ENCODE measurements at regions not wholly inside any gene's neighbourhood (a gene's known extent, or its start where the extent isn't known, plus 50 kb on each side); places are given as distances from the start of the nearest gene placed in this dataset.

GRCh38 chr18:34002130-34002529 is 222.6 kb downstream of the NOL4 start:
- no peak for DNase-seq (ENCODE audit: low read depth)
- no peak overlapping the region for H3K27ac Mint-ChIP-seq (ENCODE audit: unreplicated experiment)
- Histone ChIP-seq H2AFZ (ENCODE audit: low read depth, low read length) (no peak overlapping the region), H4K20me1 (ENCODE audit: insufficient read depth, low read length) (no peaks in the 10 kb centered on the region), H3K36me3 (ENCODE audit: insufficient read depth, low read length) (no peaks in the 10 kb centered on the region), H3K79me2 (ENCODE audit: insufficient read depth, low read length) (no peaks in the 10 kb centered on the region), H3K9ac (ENCODE audit: low read length) (no peak overlapping the region), H3K4me2 (ENCODE audit: low read length) (no peak overlapping the region), H3K4me1 (ENCODE audit: insufficient read depth, low read length) (no peaks in the 10 kb centered on the region), H3K27me3 (ENCODE audit: insufficient read depth, low read length) (no peaks in the 10 kb centered on the region), H3K9me3 (ENCODE audit: insufficient read depth, low read depth, low read length) (no peaks in the 10 kb centered on the region), H3K4me3 (ENCODE audit: insufficient read depth, low read depth, low read length) (no peak overlapping the region), H3K27ac (ENCODE audit: low read depth, low read length) (no peak overlapping the region)
- no peaks in the 10 kb centered on the region for H3K27me3 Mint-ChIP-seq (ENCODE audit: low read depth, unreplicated experiment)
- FAIRE-seq = no peak
- no peaks in the 10 kb centered on the region for H3K36me3 Mint-ChIP-seq (ENCODE audit: low read depth, unreplicated experiment)
- no peaks in the 10 kb centered on the region for H3K4me1 Mint-ChIP-seq (ENCODE audit: low read depth, unreplicated experiment)
- no peaks in the 10 kb centered on the region for H3K9me3 Mint-ChIP-seq (ENCODE audit: unreplicated experiment)
- no peak overlapping the region for H3K4me3 Mint-ChIP-seq (ENCODE audit: unreplicated experiment)
- no peak for TF ChIP-seq EZH2 (IDR thresholded peaks at IDR 0.05; ENCODE audit: insufficient read depth, low read length)
- no peak for TF ChIP-seq CTCF (IDR thresholded peaks at IDR 0.05; ENCODE audit: insufficient read depth, low read depth, low read length)

- H3K27ac Mint-ChIP-seq (ENCODE audit: unreplicated experiment) = no peak overlapping the region
- H3K9me3 Mint-ChIP-seq (ENCODE audit: unreplicated experiment) = no peaks in the 10 kb centered on the region
- H3K27me3 Mint-ChIP-seq (ENCODE audit: low read depth, unreplicated experiment) = no peaks in the 10 kb centered on the region
- H3K4me1 Mint-ChIP-seq (ENCODE audit: low read depth, unreplicated experiment) = no peaks in the 10 kb centered on the region
- no peak overlapping the region for H3K27ac ChIP-seq (ENCODE audit: low read depth, low read length)
- H3K4me1 ChIP-seq (ENCODE audit: insufficient read depth, low read length) = no peaks in the 10 kb centered on the region
- no peak overlapping the region for H2AFZ ChIP-seq (ENCODE audit: low read depth, low read length)
- no peaks in the 10 kb centered on the region for H3K27me3 ChIP-seq (ENCODE audit: insufficient read depth, low read length)
- no peak overlapping the region for H3K4me3 Mint-ChIP-seq (ENCODE audit: unreplicated experiment)
- H3K9ac ChIP-seq (ENCODE audit: low read length) = no peak overlapping the region
- H3K79me2 ChIP-seq (ENCODE audit: insufficient read depth, low read length) = no peaks in the 10 kb centered on the region
- TF ChIP-seq EZH2 (IDR thresholded peaks at IDR 0.05; ENCODE audit: insufficient read depth, low read length) (no peak), CTCF (IDR thresholded peaks at IDR 0.05; ENCODE audit: insufficient read depth, low read depth, low read length) (no peak)
- no peak overlapping the region for H3K4me3 ChIP-seq (ENCODE audit: insufficient read depth, low read depth, low read length)
- no peaks in the 10 kb centered on the region for H3K36me3 ChIP-seq (ENCODE audit: insufficient read depth, low read length)
- H3K36me3 Mint-ChIP-seq (ENCODE audit: low read depth, unreplicated experiment) = no peaks in the 10 kb centered on the region
- H3K9me3 ChIP-seq (ENCODE audit: insufficient read depth, low read depth, low read length) = no peaks in the 10 kb centered on the region
- no peak overlapping the region for H3K4me2 ChIP-seq (ENCODE audit: low read length)
- no peaks in the 10 kb centered on the region for H4K20me1 ChIP-seq (ENCODE audit: insufficient read depth, low read length)
- no peak for FAIRE-seq
- no peak for DNase-seq (ENCODE audit: low read depth)
These were observed 223.3 kb downstream of the NOL4 start for GRCh38 chr18:34001376-34001775.

- H3K4me1 ChIP-seq (ENCODE audit: insufficient read depth, low read length) = no peaks in the 10 kb centered on the region
- no peaks in the 10 kb centered on the region for H3K27me3 ChIP-seq (ENCODE audit: insufficient read depth, low read length)
- H3K9me3 Mint-ChIP-seq (ENCODE audit: unreplicated experiment) = no peaks in the 10 kb centered on the region
- no peak overlapping the region for H3K4me2 ChIP-seq (ENCODE audit: low read length)
- no peak overlapping the region for H3K4me3 ChIP-seq (ENCODE audit: insufficient read depth, low read depth, low read length)
- H3K4me3 Mint-ChIP-seq (ENCODE audit: unreplicated experiment) = no peak overlapping the region
- H3K4me1 Mint-ChIP-seq (ENCODE audit: low read depth, unreplicated experiment) = no peaks in the 10 kb centered on the region
- no peaks in the 10 kb centered on the region for H3K9me3 ChIP-seq (ENCODE audit: insufficient read depth, low read depth, low read length)
- DNase-seq (ENCODE audit: low read depth) (no peak), FAIRE-seq (no peak)
- H3K36me3 ChIP-seq (ENCODE audit: insufficient read depth, low read length) = no peaks in the 10 kb centered on the region
- no peak for TF ChIP-seq EZH2 (IDR thresholded peaks at IDR 0.05; ENCODE audit: insufficient read depth, low read length)
- TF ChIP-seq CTCF (IDR thresholded peaks at IDR 0.05; ENCODE audit: insufficient read depth, low read depth, low read length) = no peak
- H2AFZ ChIP-seq (ENCODE audit: low read depth, low read length) = no peak overlapping the region
- no peak overlapping the region for H3K27ac ChIP-seq (ENCODE audit: low read depth, low read length)
- no peaks in the 10 kb centered on the region for H3K79me2 ChIP-seq (ENCODE audit: insufficient read depth, low read length)
- no peaks in the 10 kb centered on the region for H3K36me3 Mint-ChIP-seq (ENCODE audit: low read depth, unreplicated experiment)
- H3K27me3 Mint-ChIP-seq (ENCODE audit: low read depth, unreplicated experiment) = no peaks in the 10 kb centered on the region
- H3K27ac Mint-ChIP-seq (ENCODE audit: unreplicated experiment) = no peak overlapping the region
- no peak overlapping the region for H3K9ac ChIP-seq (ENCODE audit: low read length)
- no peaks in the 10 kb centered on the region for H4K20me1 ChIP-seq (ENCODE audit: insufficient read depth, low read length)
These were observed 237.5 kb downstream of the NOL4 start for GRCh38 chr18:33987206-33987605.

Data from astrocyte (in vitro differentiated cells and primary cell).